ENCODE measurements at regions not wholly inside any gene's neighbourhood (a gene's known extent, or its start where the extent isn't known, plus 50 kb on each side); places are given as distances from the start of the nearest gene placed in this dataset.
"Not testable (repeated sequence)": the region's sequence is repeated elsewhere in the genome, so short reads cannot be mapped to it uniquely, and the experiment has no call there.

- no peak overlapping the region for H3K4me3 ChIP-seq (ENCODE audit: low read depth, low read length)
- DNase-seq (ENCODE audit: low read depth), result no peak
- TF ChIP-seq CTCF (conservative IDR thresholded peaks at IDR 0.05; ENCODE audit: low read depth, low read length), result no peak
Observed at GRCh38 chr7:42720012-42720411, 191.9 kb downstream of the C7orf25 start.

GRCh38 chr7:42718466-42718865, 193.4 kb downstream of the C7orf25 start:
- DNase-seq (ENCODE audit: low read depth); H3K4me3 ChIP-seq (ENCODE audit: low read depth, low read length): not testable (repeated sequence)

- no peak for TF ChIP-seq CTCF (conservative IDR thresholded peaks at IDR 0.05; ENCODE audit: low read depth, low read length)
- no peak overlapping the region for H3K4me3 ChIP-seq (ENCODE audit: low read depth, low read length)
- no peak for DNase-seq (ENCODE audit: low read depth)
Observed at GRCh38 chr7:42714356-42714755, 197.5 kb downstream of the C7orf25 start.

GRCh38 chr7:42709284-42709683, 202.6 kb downstream of the C7orf25 start:
- no peak for DNase-seq (ENCODE audit: low read depth)
- no peak overlapping the region for H3K4me3 ChIP-seq (ENCODE audit: low read depth, low read length)
- TF ChIP-seq CTCF (conservative IDR thresholded peaks at IDR 0.05; ENCODE audit: low read depth, low read length), result no peak

- no peak overlapping the region for H3K4me3 ChIP-seq (ENCODE audit: low read depth, low read length)
- no peak for DNase-seq (ENCODE audit: low read depth)
- TF ChIP-seq CTCF (conservative IDR thresholded peaks at IDR 0.05; ENCODE audit: low read depth, low read length), result no peak
Observed at GRCh38 chr7:42704710-42705109, 207.2 kb downstream of the C7orf25 start.

- no peak for DNase-seq (ENCODE audit: low read depth)
- no peak for TF ChIP-seq CTCF (conservative IDR thresholded peaks at IDR 0.05; ENCODE audit: low read depth, low read length)
Observed at GRCh38 chr7:42702647-42703046, 209.2 kb downstream of the C7orf25 start.

GRCh38 chr7:42700406-42701327, 211.2 kb downstream of the C7orf25 start:
- no peak for DNase-seq (ENCODE audit: low read depth)
- H3K4me3 ChIP-seq (ENCODE audit: low read depth, low read length), result no peak overlapping the region
- TF ChIP-seq CTCF (conservative IDR thresholded peaks at IDR 0.05; ENCODE audit: low read depth, low read length), result peak; percentile 4

More at GRCh38 chr7:42702647-42703046, 209.2 kb downstream of the C7orf25 start:
- H3K4me3 ChIP-seq (ENCODE audit: low read depth, low read length), result no peak overlapping the region

All from epithelial cell of proximal tubule (primary cell).